AG09319 (cell line): ENCODE measurements at regions not wholly inside any gene's neighbourhood (a gene's known extent, or its start where the extent isn't known, plus 50 kb on each side); places are given as distances from the start of the nearest gene placed in this dataset.

ENCODE experiments used
- DNase-seq: peaks from one replicate; pipeline ENCODE4 v3.0.0-alpha.2; 2010; ENCODE audit warnings: low read depth; ENCODE audit errors: extremely low read depth
- TF ChIP-seq, protein P1 (sequence below): IDR thresholded peaks from 2 replicates; pipeline ENCODE4 v1.5.1; 2011; ENCODE audit warnings: low read depth, mild to moderate bottlenecking, inconsistent platforms, low read length, moderate library complexity

DNA sequence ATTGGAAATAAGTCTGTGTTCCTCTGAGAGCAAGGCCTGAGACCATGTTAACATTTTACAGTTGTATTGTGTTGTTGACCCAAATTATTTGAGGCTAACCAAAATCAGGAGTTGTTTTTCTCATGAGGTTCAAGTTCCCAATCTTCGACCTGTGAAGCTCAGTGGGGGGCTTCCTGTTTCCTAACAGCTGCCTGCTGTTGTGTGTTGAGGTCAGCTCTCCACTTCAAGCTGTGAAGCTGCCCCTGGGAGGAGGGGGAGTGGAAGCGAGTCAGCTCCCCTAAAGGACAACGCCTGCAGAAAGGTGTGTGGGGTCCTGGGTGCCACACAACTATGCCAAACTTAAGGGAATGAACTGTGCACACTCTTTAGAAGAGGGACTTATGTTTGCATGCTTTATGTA lies 295.5 kb downstream of the IRX1 start:
- DNase-seq = no peak
- TF ChIP-seq, protein P1, sequence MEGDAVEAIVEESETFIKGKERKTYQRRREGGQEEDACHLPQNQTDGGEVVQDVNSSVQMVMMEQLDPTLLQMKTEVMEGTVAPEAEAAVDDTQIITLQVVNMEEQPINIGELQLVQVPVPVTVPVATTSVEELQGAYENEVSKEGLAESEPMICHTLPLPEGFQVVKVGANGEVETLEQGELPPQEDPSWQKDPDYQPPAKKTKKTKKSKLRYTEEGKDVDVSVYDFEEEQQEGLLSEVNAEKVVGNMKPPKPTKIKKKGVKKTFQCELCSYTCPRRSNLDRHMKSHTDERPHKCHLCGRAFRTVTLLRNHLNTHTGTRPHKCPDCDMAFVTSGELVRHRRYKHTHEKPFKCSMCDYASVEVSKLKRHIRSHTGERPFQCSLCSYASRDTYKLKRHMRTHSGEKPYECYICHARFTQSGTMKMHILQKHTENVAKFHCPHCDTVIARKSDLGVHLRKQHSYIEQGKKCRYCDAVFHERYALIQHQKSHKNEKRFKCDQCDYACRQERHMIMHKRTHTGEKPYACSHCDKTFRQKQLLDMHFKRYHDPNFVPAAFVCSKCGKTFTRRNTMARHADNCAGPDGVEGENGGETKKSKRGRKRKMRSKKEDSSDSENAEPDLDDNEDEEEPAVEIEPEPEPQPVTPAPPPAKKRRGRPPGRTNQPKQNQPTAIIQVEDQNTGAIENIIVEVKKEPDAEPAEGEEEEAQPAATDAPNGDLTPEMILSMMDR = no peak

DNA sequence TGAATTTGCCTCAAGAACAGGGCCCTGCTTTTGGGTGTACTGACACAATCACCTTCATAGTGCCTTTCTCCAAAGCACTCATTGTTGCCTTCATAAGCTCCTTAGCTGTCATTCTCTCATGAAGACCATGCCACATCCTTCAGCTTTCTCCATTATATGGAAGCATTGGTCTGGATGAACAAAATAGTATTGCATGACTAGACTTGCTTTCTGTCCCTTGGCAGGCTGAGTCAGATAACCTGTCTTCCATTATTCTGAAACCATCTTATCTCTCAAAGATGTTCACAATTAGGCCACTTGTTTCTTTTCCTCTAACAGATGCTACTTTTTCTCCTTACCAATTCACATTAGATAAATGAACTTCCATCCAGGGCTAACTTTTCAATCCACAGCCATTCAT lies 297.9 kb downstream of the IRX1 start:
- TF ChIP-seq, protein P1 = no peak

DNA sequence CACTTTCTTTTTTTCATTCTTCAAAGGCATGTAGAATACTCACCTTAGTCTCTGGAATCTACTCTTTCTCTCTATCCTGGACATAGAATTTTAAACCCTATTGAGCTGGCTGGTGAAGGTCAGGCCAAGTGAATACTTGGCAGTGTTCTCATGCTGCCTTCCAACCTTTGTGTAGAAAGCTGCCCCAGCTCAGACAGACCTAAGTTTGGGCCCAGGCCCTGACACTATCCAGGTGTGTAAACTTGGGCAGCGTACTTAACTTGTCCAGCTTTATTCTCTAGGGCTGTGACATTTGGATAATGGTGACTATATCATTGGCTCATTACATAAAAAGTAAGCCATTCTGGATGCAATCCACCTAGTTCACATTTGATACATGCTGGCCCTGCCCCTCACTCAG lies 298.3 kb downstream of the IRX1 start:
- no peak for DNase-seq
- TF ChIP-seq, protein P1 = no peak

More for the DNA sequence above, 297.9 kb downstream of the IRX1 start:
- no peak for DNase-seq

DNA sequence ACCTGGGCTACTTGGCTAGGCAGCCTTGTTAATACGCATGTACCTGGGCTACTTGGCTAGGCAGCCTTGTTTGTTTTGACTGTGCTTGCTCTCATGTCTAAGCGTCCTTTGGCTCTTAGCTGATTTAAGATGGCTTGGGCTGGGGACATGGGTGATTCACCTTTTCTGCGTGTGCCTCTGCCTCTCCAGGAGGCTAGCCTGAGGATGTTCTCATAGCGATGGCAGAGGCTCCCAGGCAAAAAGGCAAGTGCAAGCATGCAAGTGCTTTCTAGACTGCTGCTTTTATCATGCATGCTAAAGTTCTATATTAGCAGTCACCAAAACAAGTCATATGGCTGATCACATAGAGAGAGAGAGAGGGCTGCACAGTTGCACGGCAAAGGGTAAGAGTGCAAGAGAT lies 300.5 kb downstream of the IRX1 start:
- TF ChIP-seq, protein P1 = no peak
- DNase-seq = no peak

DNA sequence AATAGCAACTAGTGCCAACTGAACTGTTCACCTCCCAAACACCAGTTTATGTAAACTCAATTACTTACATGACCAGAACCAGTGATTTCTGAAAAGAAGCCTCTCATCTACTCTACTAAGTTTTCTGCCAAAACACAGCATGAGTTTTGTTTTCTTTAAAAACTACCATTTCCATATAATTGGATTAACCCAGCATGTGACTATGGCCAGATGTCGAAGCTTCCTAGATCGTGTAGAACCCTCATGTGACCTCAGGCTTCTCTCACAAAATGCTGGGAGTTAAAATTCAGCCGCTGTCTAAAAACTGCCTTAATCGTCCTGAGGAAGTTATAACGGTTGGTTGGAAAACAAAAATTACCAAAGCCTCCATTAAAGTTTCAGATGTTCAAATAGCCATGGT lies 303.5 kb downstream of the IRX1 start:
- no peak for DNase-seq
- TF ChIP-seq, protein P1 = no peak

DNA sequence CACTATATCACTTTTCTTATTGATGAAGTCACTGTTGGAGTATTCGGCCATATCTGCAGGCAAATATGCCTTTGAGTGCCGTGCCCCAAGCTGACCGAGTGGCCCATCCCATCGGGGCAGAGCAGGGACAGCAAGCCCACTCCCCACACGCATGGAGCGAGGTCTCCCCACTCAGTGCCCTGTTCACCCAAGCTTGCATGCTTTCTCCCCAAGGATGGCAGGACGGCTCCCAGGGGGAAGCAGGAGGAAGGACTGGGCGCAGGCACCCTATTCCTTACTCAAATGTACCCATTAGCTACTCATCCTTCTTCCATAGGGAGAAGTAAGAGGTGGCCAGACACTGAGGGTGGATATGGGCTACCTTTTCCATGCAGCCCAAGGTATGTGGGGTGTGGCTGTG lies 309.0 kb downstream of the IRX1 start:
- TF ChIP-seq, protein P1 = no peak
- DNase-seq = no peak

DNA sequence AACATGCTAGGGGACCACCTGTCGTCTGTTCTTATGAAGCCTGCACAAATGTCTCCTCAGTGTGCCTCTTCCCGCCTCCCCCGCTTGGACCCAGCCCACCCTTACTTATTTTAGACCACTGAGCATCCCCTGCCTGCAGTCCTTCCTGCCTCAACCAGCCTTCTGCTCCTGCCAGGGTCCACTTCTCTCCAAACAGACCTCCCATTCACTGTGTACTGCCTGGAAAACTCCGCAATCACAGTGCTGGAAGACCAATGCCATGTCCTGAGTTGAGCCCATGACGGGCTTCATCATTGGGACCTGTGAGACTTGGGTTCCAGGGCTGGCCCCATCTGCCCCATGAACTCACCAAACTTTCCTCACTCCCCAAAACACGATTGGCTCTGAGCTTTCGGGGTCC lies 309.4 kb downstream of the IRX1 start:
- DNase-seq = no peak
- TF ChIP-seq, protein P1 = no peak

DNA sequence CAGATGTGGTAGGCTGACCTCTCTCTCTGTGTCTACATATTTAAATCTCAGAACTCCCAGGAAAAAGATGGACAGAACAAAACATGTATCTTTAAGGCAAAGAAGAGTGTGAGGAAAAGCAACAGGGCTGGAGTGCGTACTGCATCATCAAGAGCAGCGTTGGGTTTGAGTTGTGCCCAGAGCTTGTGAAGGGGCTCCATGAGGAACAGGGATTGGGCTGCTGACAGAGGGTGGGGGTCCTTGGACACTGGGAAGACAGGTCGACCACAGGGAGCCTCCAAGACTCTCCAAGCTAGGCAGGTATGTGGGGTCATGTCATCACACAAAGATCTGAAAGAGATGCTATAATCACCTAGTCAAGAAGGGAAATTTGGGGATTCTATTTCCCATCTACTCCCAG lies 309.9 kb downstream of the IRX1 start:
- TF ChIP-seq, protein P1 = no peak
- DNase-seq = no peak
